ENCODE measurements at regions not wholly inside any gene's neighbourhood (a gene's known extent, or its start where the extent isn't known, plus 50 kb on each side); places are given as distances from the start of the nearest gene placed in this dataset.

- TF ChIP-seq POLR2A (IDR thresholded peaks at IDR 0.05) = no peak
- TF ChIP-seq, protein P1, sequence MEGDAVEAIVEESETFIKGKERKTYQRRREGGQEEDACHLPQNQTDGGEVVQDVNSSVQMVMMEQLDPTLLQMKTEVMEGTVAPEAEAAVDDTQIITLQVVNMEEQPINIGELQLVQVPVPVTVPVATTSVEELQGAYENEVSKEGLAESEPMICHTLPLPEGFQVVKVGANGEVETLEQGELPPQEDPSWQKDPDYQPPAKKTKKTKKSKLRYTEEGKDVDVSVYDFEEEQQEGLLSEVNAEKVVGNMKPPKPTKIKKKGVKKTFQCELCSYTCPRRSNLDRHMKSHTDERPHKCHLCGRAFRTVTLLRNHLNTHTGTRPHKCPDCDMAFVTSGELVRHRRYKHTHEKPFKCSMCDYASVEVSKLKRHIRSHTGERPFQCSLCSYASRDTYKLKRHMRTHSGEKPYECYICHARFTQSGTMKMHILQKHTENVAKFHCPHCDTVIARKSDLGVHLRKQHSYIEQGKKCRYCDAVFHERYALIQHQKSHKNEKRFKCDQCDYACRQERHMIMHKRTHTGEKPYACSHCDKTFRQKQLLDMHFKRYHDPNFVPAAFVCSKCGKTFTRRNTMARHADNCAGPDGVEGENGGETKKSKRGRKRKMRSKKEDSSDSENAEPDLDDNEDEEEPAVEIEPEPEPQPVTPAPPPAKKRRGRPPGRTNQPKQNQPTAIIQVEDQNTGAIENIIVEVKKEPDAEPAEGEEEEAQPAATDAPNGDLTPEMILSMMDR (IDR thresholded peaks at IDR 0.05) = no peak
Measured at GRCh38 chr16:85441890-85442670, 171.0 kb upstream of the GSE1 start.
